K562 (cell line): ENCODE measurements at regions not wholly inside any gene's neighbourhood (a gene's known extent, or its start where the extent isn't known, plus 50 kb on each side); places are given as distances from the start of the nearest gene placed in this dataset.

Source experiments
- ATAC-seq: fragments of 200-7000 bp; cut with Tn5 transposase; 3 replicates; pipeline ENCODE4 v1.9.1; 2020; ENCODE audit warnings: moderate library complexity
- BruUV-seq: library from RNA; stranded (reverse); fragments of 400-500 nt; replicated peaks from 2 replicates; lab custom pipeline; 2021; lab: Mats Ljungman, UMichigan
- CTCF ChIA-PET: fragments of 300-600 bp; formaldehyde crosslinking; extraction: SDS; loops from one replicate; lab custom pipeline; 2021; ENCODE audit warnings: low intra/inter-chr PET ratio; lab: Yijun Ruan, JAX
- POLR2A ChIA-PET: fragments of 300-600, 350-650 bp; sonication (Branson Sonifier 250); formaldehyde crosslinking; extraction: SDS; loops from one replicate; lab custom pipeline; 2021; ENCODE audit warnings: antibody characterized with exemption, inconsistent platforms; lab: Yijun Ruan, JAX
- DNase-seq, 4 experiments: peaks; one replicate each; pipeline versions ENCODE4 v3.0.0 to v3.0.0-alpha.2; 2011 to 2018; ENCODE audit warnings: low spot score in 3 of 4, mixed read lengths in 3 of 4; ENCODE audit errors: extremely low read depth in 1 of 4
- FAIRE-seq: peaks from 2 replicates; lab custom pipeline; 2011; peaks lifted over from hg19 to GRCh38; lab: Jason Lieb, UNC
- H2AFZ ChIP-seq: 2 replicates; pipeline ENCODE4 v1.6.0; 2011; ENCODE audit warnings: low read depth, low read length, control low read depth, inconsistent platforms
- H3K27ac ChIP-seq: fragments of 200-600 bp; 3 replicates; pipeline ENCODE4 v1.8.0; 2011; ENCODE audit warnings: low read depth, mild to moderate bottlenecking, control low read depth, inconsistent platforms, low read length, moderate library complexity, mixed read lengths; ENCODE audit errors: extremely low read depth
- H3K27me3 ChIP-seq, 2 experiments: fragments of 300-600 bp in 1 of 2; 2 replicates in 1 of 2; 3 replicates in 1 of 2; pipeline versions ENCODE4 v1.6.0 to v1.8.0; 2011; ENCODE audit warnings: inconsistent platforms in 2 of 2, low read length in 2 of 2, mild to moderate bottlenecking in 1 of 2, mixed read lengths in 1 of 2, moderate library complexity in 1 of 2; ENCODE audit not compliant: control insufficient read depth in 2 of 2, insufficient read depth in 2 of 2
- H3K36me3 ChIP-seq: fragments of 300-600 bp; 3 replicates; pipeline ENCODE4 v1.8.0; 2011; ENCODE audit warnings: mild to moderate bottlenecking, low read length, inconsistent platforms; ENCODE audit not compliant: control insufficient read depth, insufficient read depth
- H3K4me1 ChIP-seq, 2 experiments: fragments of 200-600 bp in 1 of 2; replicated peaks in 1 of 2; 2 replicates in 1 of 2; 3 replicates in 1 of 2; pipeline versions ENCODE4 v1.5.1 to v1.8.0; 2011; ENCODE audit warnings: inconsistent platforms in 2 of 2, low read length in 2 of 2, mild to moderate bottlenecking in 1 of 2, mixed read lengths in 1 of 2, moderate library complexity in 1 of 2; ENCODE audit not compliant: control insufficient read depth in 2 of 2, insufficient read depth in 2 of 2
- H3K4me2 ChIP-seq: 2 replicates; pipeline ENCODE4 v1.6.1; 2011; ENCODE audit warnings: low read length, control low read depth, inconsistent platforms, mixed read lengths; ENCODE audit not compliant: insufficient read depth
- H3K4me3 ChIP-seq: fragments of 200-600 bp; sonication (generic), shearing (Covaris generic); 2 replicates; pipeline ENCODE4 v1.5.1; 2016; ENCODE audit warnings: control low read depth, inconsistent platforms
- H3K79me2 ChIP-seq: fragments of 200-600 bp; 3 replicates; pipeline ENCODE4 v1.8.0; 2011; ENCODE audit warnings: low read length, inconsistent platforms; ENCODE audit not compliant: control insufficient read depth, insufficient read depth
- H3K9ac ChIP-seq, 2 experiments: 2 replicates each; pipeline versions ENCODE4 v1.6.0 to v1.6.1; 2011; ENCODE audit warnings: low read depth in 2 of 2, low read length in 2 of 2, control low read depth in 1 of 2, inconsistent platforms in 1 of 2, mild to moderate bottlenecking in 1 of 2, mixed read lengths in 1 of 2; ENCODE audit not compliant: insufficient read depth in 1 of 2
- H3K9me1 ChIP-seq: one replicate; pipeline ENCODE4 v1.6.0; 2011; ENCODE audit warnings: inconsistent platforms, mild to moderate bottlenecking, low read length, moderate library complexity; ENCODE audit not compliant: control insufficient read depth, insufficient read depth
- H3K9me3 ChIP-seq: replicated peaks from 2 replicates; pipeline ENCODE4 v1.5.1; 2011; ENCODE audit warnings: low read depth, low read length, inconsistent platforms; ENCODE audit not compliant: control insufficient read depth, insufficient read depth
- H4K20me1 ChIP-seq: replicated peaks from 2 replicates; pipeline ENCODE4 v1.6.1; 2011; ENCODE audit warnings: low read length, inconsistent platforms, mixed read lengths; ENCODE audit not compliant: control insufficient read depth, insufficient read depth
- ADNP ChIP-seq: fragments of 200-800 bp; sonication (Bioruptor generic); IDR thresholded peaks from 2 replicates; pipeline ENCODE4 v1.6.1; 2016; ENCODE audit warnings: missing genetic modification characterization, missing compliant biosample characterization
- BCLAF1 ChIP-seq, 2 experiments: fragments of 450-650 bp in 1 of 2; IDR thresholded peaks; 2 replicates each; pipeline ENCODE4 v1.6.1; 2011 to 2017; ENCODE audit warnings: low read depth in 2 of 2, antibody characterized with exemption in 1 of 2, borderline replicate concordance in 1 of 2, low read length in 1 of 2, mild to moderate bottlenecking in 1 of 2, mixed read lengths in 1 of 2; ENCODE audit not compliant: control insufficient read depth in 1 of 2
- BDP1 ChIP-seq: IDR thresholded peaks from 3 replicates; pipeline ENCODE4 v1.6.1; 2011; ENCODE audit not compliant: insufficient read length, insufficient read depth
- FOXK2 ChIP-seq, 2 experiments: fragments of 450-650 bp; IDR thresholded peaks in 1 of 2; conservative IDR thresholded peaks in 1 of 2; 2 replicates each; pipeline ENCODE4 v1.6.1; 2016; ENCODE audit warnings: low read depth in 2 of 2, mild to moderate bottlenecking in 1 of 2
- HLTF ChIP-seq: fragments of 450-650 bp; IDR thresholded peaks from 2 replicates; pipeline ENCODE4 v1.6.1; 2016
- MYC ChIP-seq, 2 experiments: fragments of 250-450 bp in 1 of 2; sonication (Bioruptor Pico) in 1 of 2; IDR thresholded peaks; 2 replicates each; pipeline versions ENCODE4 v1.5.1 to v1.6.1; 2012 to 2021; ENCODE audit warnings: low read depth in 2 of 2, borderline replicate concordance in 1 of 2, improper control_type of control experiment in 1 of 2, low read length in 1 of 2, mild to moderate bottlenecking in 1 of 2, moderate library complexity in 1 of 2
- POLR2A ChIP-seq: fragments of 450-650 bp; conservative IDR thresholded peaks from 2 replicates; pipeline ENCODE4 v1.6.1; 2016
- PTTG1 ChIP-seq: fragments of 450-650 bp; IDR thresholded peaks from 2 replicates; pipeline ENCODE4 v1.6.1; 2016; ENCODE audit warnings: low read depth, mild to moderate bottlenecking, missing genetic modification characterization, missing compliant biosample characterization
- RBM22 ChIP-seq: fragments of 200-400 bp; formaldehyde crosslinking; IDR thresholded peaks from 2 replicates; pipeline ENCODE4 v1.6.1; 2018; ENCODE audit warnings: low read length, low read depth; ENCODE audit not compliant: poor library complexity, severe bottlenecking
- RFX5 ChIP-seq: IDR thresholded peaks from 2 replicates; pipeline ENCODE4 v1.6.1; 2011; ENCODE audit warnings: low read depth, mild to moderate bottlenecking, improper control_type of control experiment, low read length
- RHOXF2B ChIP-seq: fragments of 250-450 bp; sonication (Bioruptor Pico); conservative IDR thresholded peaks from 2 replicates; pipeline ENCODE4 v1.5.1; 2021
- SNIP1 ChIP-seq: fragments of 450-650 bp; IDR thresholded peaks from 2 replicates; pipeline ENCODE4 v1.7.1; 2017; ENCODE audit warnings: low read depth, mild to moderate bottlenecking
- TAF15 ChIP-seq: fragments of 200-400 bp; formaldehyde crosslinking; IDR thresholded peaks from 2 replicates; pipeline ENCODE4 v1.6.1; 2017; ENCODE audit warnings: mild to moderate bottlenecking, low read depth, low read length, moderate library complexity
- ZFP36 ChIP-seq: fragments of 150-350 bp; IDR thresholded peaks from 2 replicates; pipeline ENCODE4 v1.6.1; 2018; ENCODE audit warnings: low read length, low read depth; ENCODE audit not compliant: partially characterized antibody
- ZNF311 ChIP-seq: fragments of 250-450 bp; sonication (Bioruptor Pico); IDR thresholded peaks from 2 replicates; pipeline ENCODE4 v1.4.0; 2020; ENCODE audit warnings: mild to moderate bottlenecking, moderate library complexity
- ZNF592 ChIP-seq: fragments of 450-650 bp; IDR thresholded peaks from 2 replicates; pipeline ENCODE4 v1.6.1; 2017; ENCODE audit warnings: antibody characterized with exemption, mild to moderate bottlenecking
- WGBS: fragments of 100-300 bp; shearing (Covaris generic); methylation state at CpG from one replicate; pipeline ENCODE4 v1.1.6; 2016; ENCODE audit warnings: low coverage, mixed read lengths; ENCODE audit not compliant: insufficient coverage; ENCODE audit errors: missing lambda C conversion rate; 5-methylcytosine and 5-hydroxymethylcytosine counted together
- in situ Hi-C: fragments of 300-500 bp; cut with MboI; formaldehyde crosslinking; loops from 4 replicates; pipeline ENCODE4 v1.15.0; 2018; ENCODE audit warnings: inconsistent platforms, mixed read lengths
- intact Hi-C: fragments of 100-400 bp; cut with micrococcal nuclease; formaldehyde crosslinking; loops from 2 replicates; pipeline ENCODE4 v1.14.2; 2022
- TF ChIP-seq, protein P1 (sequence below): fragments of 250-450 bp; sonication (Bioruptor Pico); IDR thresholded peaks from 2 replicates; pipeline ENCODE4 v1.8.0; 2022; ENCODE audit warnings: moderate library complexity, mild to moderate bottlenecking, inconsistent platforms

DNA sequence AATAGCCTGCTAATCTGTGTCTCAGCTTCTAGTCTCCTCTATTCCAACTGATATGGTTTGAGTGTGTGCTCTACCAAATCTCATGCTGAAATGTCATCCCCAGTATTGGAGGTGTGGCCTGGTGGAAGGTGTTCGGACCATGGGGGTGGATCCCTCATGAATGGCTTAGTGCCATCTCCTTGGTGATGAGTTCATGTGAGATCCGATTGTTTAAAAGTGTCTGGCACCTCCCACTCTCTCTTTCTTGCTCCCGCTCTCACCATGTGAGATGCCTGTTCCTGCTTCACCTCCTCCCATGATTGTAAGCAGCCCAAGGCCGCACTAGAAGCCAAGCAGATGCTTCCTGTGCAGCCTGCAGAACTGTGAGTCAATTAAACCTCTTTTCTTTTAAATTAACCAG is 73.5 kb upstream of the CAMK1G start:
- no peak overlapping the region for H2AFZ ChIP-seq
- in situ Hi-C loops: no loop called here
- no peaks in the 10 kb centered on the region for H3K9me1 ChIP-seq
- no peaks in the 10 kb centered on the region for H3K79me2 ChIP-seq
- no TSS peak for BruUV-seq
- no peak for DNase-seq
- H3K27ac ChIP-seq: no peak overlapping the region
- ChIA-PET POLR2A (interaction anchor here (0.5 kb wide), 1 partner anchor 39 kb away, joined by 4 read pairs; no protein-coding TSS in a partner anchor), CTCF (no interaction called here)
- intact Hi-C loops: loop anchor here (5.0 kb wide), 1 partner anchor 153 kb away; no protein-coding TSS in a partner anchor
- no peak for ATAC-seq
- WGBS: 2% methylated on average over 4 of the region's 4 CpGs
- H3K9ac ChIP-seq: no peak overlapping the region
- no peaks in the 10 kb centered on the region for H3K9me3 ChIP-seq
- no peaks in the 10 kb centered on the region for H4K20me1 ChIP-seq
- H3K27me3 ChIP-seq: peaks cover 2 to 5% of the 10 kb centered on the region in 2 experiments; a peak in 1 of 5 replicates
- H3K4me2 ChIP-seq: no peak overlapping the region
- H3K4me1 ChIP-seq: no peaks in the 10 kb centered on the region
- FAIRE-seq: no peak
- no peaks in the 10 kb centered on the region for H3K36me3 ChIP-seq
- no peak overlapping the region for H3K4me3 ChIP-seq
- TF ChIP-seq ZNF311 (CRISPR knock-in tag) (no peak), SNIP1 (no peak), RHOXF2B (CRISPR knock-in tag) (no peak), ZNF592 (no peak), MYC (IDR thresholded peaks at IDR 0.05; ENCODE audit: low read depth, low read length) (no peak), MYC (CRISPR knock-in tag; IDR thresholded peaks at IDR 0.05; ENCODE audit: borderline replicate concordance, low read depth) (no peak), ADNP (tag) (no peak), HLTF (no peak), BCLAF1 (IDR thresholded peaks at IDR 0.05; ENCODE audit: borderline replicate concordance in 1 of 2, control insufficient read depth in 1 of 2, low read depth in 2 of 2, low read length in 1 of 2) (no peak), TAF15 (no peak), RBM22 (no peak), RFX5 (no peak), FOXK2 (conservative IDR thresholded peaks at IDR 0.05 in 1 of 2, IDR thresholded peaks at IDR 0.05 in 1 of 2; ENCODE audit: low read depth in 2 of 2) (no peak), BDP1 (no peak), POLR2A (no peak), ZFP36 (no peak), PTTG1 (tag) (no peak)
- TF ChIP-seq, protein P1, sequence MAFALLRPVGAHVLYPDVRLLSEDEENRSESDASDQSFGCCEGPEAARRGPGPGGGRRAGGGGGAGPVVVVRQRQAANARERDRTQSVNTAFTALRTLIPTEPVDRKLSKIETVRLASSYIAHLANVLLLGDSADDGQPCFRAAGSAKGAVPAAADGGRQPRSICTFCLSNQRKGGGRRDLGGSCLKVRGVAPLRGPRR: no peak
